ENCODE measurements at regions not wholly inside any gene's neighbourhood (a gene's known extent, or its start where the extent isn't known, plus 50 kb on each side); places are given as distances from the start of the nearest gene placed in this dataset.
"Not testable (repeated sequence)": the region's sequence is repeated elsewhere in the genome, so short reads cannot be mapped to it uniquely, and the experiment has no call there.

- no peak for ATAC-seq (ENCODE audit: low FRiP score)
- no peak for TF ChIP-seq CTCF (IDR thresholded peaks at IDR 0.05)
- no peak for DNase-seq (ENCODE audit: low spot score)
Measured at GRCh38 chr2:239721991-239722759, 303.0 kb downstream of the NDUFA10 start.

- no peak for TF ChIP-seq CTCF (IDR thresholded peaks at IDR 0.05)
- DNase-seq (ENCODE audit: low spot score), result no peak
- ATAC-seq (ENCODE audit: low FRiP score), result no peak
Measured at GRCh38 chr2:239721531-239721930, 303.6 kb downstream of the NDUFA10 start.

- DNase-seq (ENCODE audit: low spot score), result no peak
- no peak for TF ChIP-seq CTCF (IDR thresholded peaks at IDR 0.05)
Measured at GRCh38 chr2:239720361-239721360, 304.5 kb downstream of the NDUFA10 start.

GRCh38 chr2:239719791-239720360 is 305.3 kb downstream of the NDUFA10 start:
- ATAC-seq (ENCODE audit: low FRiP score), result no peak
- no peak for DNase-seq (ENCODE audit: low spot score)
- no peak for TF ChIP-seq CTCF (IDR thresholded peaks at IDR 0.05)

More at GRCh38 chr2:239720361-239721360, 304.5 kb downstream of the NDUFA10 start:
- no peak for ATAC-seq (ENCODE audit: low FRiP score)

- ATAC-seq (ENCODE audit: low FRiP score); DNase-seq (ENCODE audit: low spot score): not testable (repeated sequence)
Measured at GRCh38 chr2:239718991-239719390, 306.2 kb downstream of the NDUFA10 start.

- DNase-seq (ENCODE audit: low spot score) (no peak), ATAC-seq (ENCODE audit: low FRiP score) (no peak)
- no peak for TF ChIP-seq CTCF (IDR thresholded peaks at IDR 0.05)
Measured at GRCh38 chr2:239717706-239718105, 307.4 kb downstream of the NDUFA10 start.

- TF ChIP-seq CTCF (IDR thresholded peaks at IDR 0.05), result no peak
- DNase-seq (ENCODE audit: low spot score), result no peak
- no peak for ATAC-seq (ENCODE audit: low FRiP score)
Measured at GRCh38 chr2:239717319-239717675, 307.8 kb downstream of the NDUFA10 start.

All from omental fat pad (tissue), 3 donors.